ENCODE measurements at regions not wholly inside any gene's neighbourhood (a gene's known extent, or its start where the extent isn't known, plus 50 kb on each side); places are given as distances from the start of the nearest gene placed in this dataset.

GRCh38 chr3:177478170-177478867, 281.0 kb upstream of the TBL1XR1 start:
- Histone ChIP-seq H3K4me3 (ENCODE audit: low read depth, low read length) (no peak overlapping the region), H3K36me3 (ENCODE audit: control insufficient read depth, insufficient read depth, low read length) (no peaks in the 10 kb centered on the region), H3K27me3 (replicated peaks; ENCODE audit: control insufficient read depth, insufficient read depth, low read length) (no peaks in the 10 kb centered on the region), H3K4me1 (0 out of 2 replicates have a peak, but pooled peaks cover 13% of the 10 kb centered on the region), H3K9me3 (no peaks in the 10 kb centered on the region)
- no peaks in the 10 kb centered on the region for H3K9me3 Mint-ChIP-seq (ENCODE audit: unreplicated experiment)
- no peak overlapping the region for H3K4me3 Mint-ChIP-seq (ENCODE audit: unreplicated experiment)
- BruUV-seq (replicated peaks), result no TSS peak
- no peaks in the 10 kb centered on the region for H3K27me3 Mint-ChIP-seq (ENCODE audit: insufficient read depth, unreplicated experiment)
- TF ChIP-seq CTCF (IDR thresholded peaks at IDR 0.05; ENCODE audit: insufficient read depth in 1 of 2, low read depth in 1 of 2, low read length in 1 of 2, severe bottlenecking in 1 of 2, unreplicated experiment in 1 of 2), result no peak
- DNase-seq, result no peak
- H3K27ac Mint-ChIP-seq (ENCODE audit: unreplicated experiment), result no peak overlapping the region
- no peaks in the 10 kb centered on the region for H3K36me3 Mint-ChIP-seq (ENCODE audit: insufficient read depth, unreplicated experiment)
- H3K4me1 Mint-ChIP-seq (ENCODE audit: low read depth, unreplicated experiment), result peaks cover 11% of the 10 kb centered on the region
- ChIA-PET POLR2A (interaction anchor here (0.5 kb wide), 1 partner anchor 49 kb away, joined by 5 read pairs; no protein-coding TSS in a partner anchor), CTCF (no interaction called here)
- intact Hi-C loops (cut with micrococcal nuclease; ENCODE audit: unreplicated experiment), result no loop called here

DNA sequence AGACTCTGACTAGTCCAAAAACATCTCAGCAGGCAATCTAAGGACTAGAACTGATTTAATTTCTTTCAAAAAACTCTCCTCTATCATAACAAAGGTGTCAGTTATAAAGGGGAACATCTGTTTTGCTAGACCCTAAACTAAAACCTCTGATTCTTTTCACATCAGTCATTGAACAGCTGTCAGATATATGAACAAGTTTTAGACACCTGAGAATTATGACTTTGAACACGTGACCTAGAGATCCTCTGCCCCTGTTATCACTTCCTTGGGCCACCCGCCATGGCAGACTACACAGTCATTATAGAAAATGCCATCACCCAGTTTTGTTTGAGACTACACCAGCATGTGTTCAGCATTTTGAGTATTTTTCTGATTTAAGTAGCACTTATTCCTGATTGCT, 282.3 kb upstream of the TBL1XR1 start:
- Histone ChIP-seq H3K36me3 (ENCODE audit: control insufficient read depth, insufficient read depth, low read length) (no peaks in the 10 kb centered on the region), H3K4me3 (ENCODE audit: low read depth, low read length) (no peak overlapping the region), H3K4me1 (0 out of 2 replicates have a peak, but pooled peaks cover 13% of the 10 kb centered on the region), H3K9me3 (no peaks in the 10 kb centered on the region), H3K27me3 (replicated peaks; ENCODE audit: control insufficient read depth, insufficient read depth, low read length) (no peaks in the 10 kb centered on the region)
- no peak for TF ChIP-seq CTCF (IDR thresholded peaks at IDR 0.05; ENCODE audit: insufficient read depth in 1 of 2, low read depth in 1 of 2, low read length in 1 of 2, severe bottlenecking in 1 of 2, unreplicated experiment in 1 of 2)
- Mint-ChIP-seq H3K36me3 (ENCODE audit: insufficient read depth, unreplicated experiment) (no peaks in the 10 kb centered on the region), H3K4me3 (ENCODE audit: unreplicated experiment) (no peak overlapping the region), H3K27me3 (ENCODE audit: insufficient read depth, unreplicated experiment) (no peaks in the 10 kb centered on the region), H3K27ac (ENCODE audit: unreplicated experiment) (no peak overlapping the region), H3K4me1 (ENCODE audit: low read depth, unreplicated experiment) (peaks cover 8% of the 10 kb centered on the region), H3K9me3 (ENCODE audit: unreplicated experiment) (no peaks in the 10 kb centered on the region)
- BruUV-seq (replicated peaks), result no TSS peak
- CTCF ChIA-PET, result no interaction called here
- intact Hi-C loops (cut with micrococcal nuclease; ENCODE audit: unreplicated experiment), result no loop called here
- no peak for DNase-seq
- POLR2A ChIA-PET, result no interaction called here

- TF ChIP-seq CTCF (IDR thresholded peaks at IDR 0.05; ENCODE audit: insufficient read depth in 1 of 2, low read depth in 1 of 2, low read length in 1 of 2, severe bottlenecking in 1 of 2, unreplicated experiment in 1 of 2), result no peak
- Histone ChIP-seq H3K4me3 (ENCODE audit: low read depth, low read length) (no peak overlapping the region), H3K9me3 (no peaks in the 10 kb centered on the region), H3K4me1 (0 out of 2 replicates have a peak, but pooled peaks cover 7% of the 10 kb centered on the region), H3K36me3 (ENCODE audit: control insufficient read depth, insufficient read depth, low read length) (no peaks in the 10 kb centered on the region), H3K27me3 (replicated peaks; ENCODE audit: control insufficient read depth, insufficient read depth, low read length) (no peaks in the 10 kb centered on the region)
- intact Hi-C loops (cut with micrococcal nuclease; ENCODE audit: unreplicated experiment), result no loop called here
- CTCF ChIA-PET, result no interaction called here
- Mint-ChIP-seq H3K27me3 (ENCODE audit: insufficient read depth, unreplicated experiment) (no peaks in the 10 kb centered on the region), H3K36me3 (ENCODE audit: insufficient read depth, unreplicated experiment) (no peaks in the 10 kb centered on the region), H3K27ac (ENCODE audit: unreplicated experiment) (no peak overlapping the region), H3K9me3 (ENCODE audit: unreplicated experiment) (no peaks in the 10 kb centered on the region), H3K4me3 (ENCODE audit: unreplicated experiment) (no peak overlapping the region), H3K4me1 (ENCODE audit: low read depth, unreplicated experiment) (no peaks in the 10 kb centered on the region)
- POLR2A ChIA-PET, result no interaction called here
- DNase-seq, result no peak
- BruUV-seq (replicated peaks), result no TSS peak
Observed at GRCh38 chr3:177481329-177481728, 284.0 kb upstream of the TBL1XR1 start.

Data from Caco-2 (cell line).